ENCODE measurements at regions not wholly inside any gene's neighbourhood (a gene's known extent, or its start where the extent isn't known, plus 50 kb on each side); places are given as distances from the start of the nearest gene placed in this dataset.

GRCh38 chrX:10062352-10062751 lies 94.4 kb upstream of the CLCN4 start:
- TF ChIP-seq POLR2A (IDR thresholded peaks at IDR 0.05) (no peak), CTCF (IDR thresholded peaks at IDR 0.05) (no peak)
